ENCODE measurements at regions not wholly inside any gene's neighbourhood (a gene's known extent, or its start where the extent isn't known, plus 50 kb on each side); places are given as distances from the start of the nearest gene placed in this dataset.
A peak's percentile ranks its signal among the peaks of the same experiment; 100 is the strongest.

DNA sequence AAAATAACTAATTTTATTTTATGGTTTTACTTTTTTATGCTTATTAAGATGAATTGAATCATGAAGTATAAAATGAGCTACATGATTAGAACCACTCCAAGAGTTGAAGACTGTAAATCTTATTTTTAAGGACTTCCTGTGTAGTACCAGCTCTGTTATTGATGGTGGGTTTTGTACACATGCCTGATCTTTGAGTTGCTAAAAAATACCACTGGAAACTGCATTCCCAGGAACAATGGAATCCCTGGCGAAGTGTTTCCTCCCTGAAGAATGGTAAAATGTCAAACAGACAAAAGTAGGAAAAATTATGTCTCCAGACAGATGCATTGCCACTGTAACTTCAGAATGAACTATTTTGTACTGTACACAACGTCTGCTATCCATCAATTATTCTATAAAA lies 935.4 kb upstream of the TENM3 start:
- TF ChIP-seq, protein P1, sequence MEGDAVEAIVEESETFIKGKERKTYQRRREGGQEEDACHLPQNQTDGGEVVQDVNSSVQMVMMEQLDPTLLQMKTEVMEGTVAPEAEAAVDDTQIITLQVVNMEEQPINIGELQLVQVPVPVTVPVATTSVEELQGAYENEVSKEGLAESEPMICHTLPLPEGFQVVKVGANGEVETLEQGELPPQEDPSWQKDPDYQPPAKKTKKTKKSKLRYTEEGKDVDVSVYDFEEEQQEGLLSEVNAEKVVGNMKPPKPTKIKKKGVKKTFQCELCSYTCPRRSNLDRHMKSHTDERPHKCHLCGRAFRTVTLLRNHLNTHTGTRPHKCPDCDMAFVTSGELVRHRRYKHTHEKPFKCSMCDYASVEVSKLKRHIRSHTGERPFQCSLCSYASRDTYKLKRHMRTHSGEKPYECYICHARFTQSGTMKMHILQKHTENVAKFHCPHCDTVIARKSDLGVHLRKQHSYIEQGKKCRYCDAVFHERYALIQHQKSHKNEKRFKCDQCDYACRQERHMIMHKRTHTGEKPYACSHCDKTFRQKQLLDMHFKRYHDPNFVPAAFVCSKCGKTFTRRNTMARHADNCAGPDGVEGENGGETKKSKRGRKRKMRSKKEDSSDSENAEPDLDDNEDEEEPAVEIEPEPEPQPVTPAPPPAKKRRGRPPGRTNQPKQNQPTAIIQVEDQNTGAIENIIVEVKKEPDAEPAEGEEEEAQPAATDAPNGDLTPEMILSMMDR (IDR thresholded peaks at IDR 0.05; ENCODE audit: borderline replicate concordance, extremely low read depth, insufficient read depth): no peak
- Histone ChIP-seq H3K4me1 (ENCODE audit: control insufficient read depth in 2 of 3, insufficient read depth in 2 of 3, low read depth in 1 of 3, low read length in 3 of 3) (no peaks in the 10 kb centered on the region), H3K4me3 (ENCODE audit: low read length in 3 of 3) (no peak overlapping the region), H3K27me3 (ENCODE audit: control insufficient read depth, insufficient read depth, low read length) (no peaks in the 10 kb centered on the region), H3K9me3 (ENCODE audit: control insufficient read depth in 2 of 3, insufficient read depth in 1 of 3, low read length in 3 of 3) (no peaks in the 10 kb centered on the region), H3K9ac (ENCODE audit: low read length in 3 of 3) (no peak overlapping the region), H3K36me3 (ENCODE audit: control insufficient read depth in 2 of 3, insufficient read depth in 3 of 3, low read length in 3 of 3) (no peaks in the 10 kb centered on the region), H3K27ac (ENCODE audit: low read depth in 2 of 2, low read length in 2 of 2) (no peak overlapping the region)
- DNase-seq (peak in 1 of 5 donors; percentile 6), FAIRE-seq (no peak)
- intact Hi-C loops (cut with DNase I): no loop called here

DNA sequence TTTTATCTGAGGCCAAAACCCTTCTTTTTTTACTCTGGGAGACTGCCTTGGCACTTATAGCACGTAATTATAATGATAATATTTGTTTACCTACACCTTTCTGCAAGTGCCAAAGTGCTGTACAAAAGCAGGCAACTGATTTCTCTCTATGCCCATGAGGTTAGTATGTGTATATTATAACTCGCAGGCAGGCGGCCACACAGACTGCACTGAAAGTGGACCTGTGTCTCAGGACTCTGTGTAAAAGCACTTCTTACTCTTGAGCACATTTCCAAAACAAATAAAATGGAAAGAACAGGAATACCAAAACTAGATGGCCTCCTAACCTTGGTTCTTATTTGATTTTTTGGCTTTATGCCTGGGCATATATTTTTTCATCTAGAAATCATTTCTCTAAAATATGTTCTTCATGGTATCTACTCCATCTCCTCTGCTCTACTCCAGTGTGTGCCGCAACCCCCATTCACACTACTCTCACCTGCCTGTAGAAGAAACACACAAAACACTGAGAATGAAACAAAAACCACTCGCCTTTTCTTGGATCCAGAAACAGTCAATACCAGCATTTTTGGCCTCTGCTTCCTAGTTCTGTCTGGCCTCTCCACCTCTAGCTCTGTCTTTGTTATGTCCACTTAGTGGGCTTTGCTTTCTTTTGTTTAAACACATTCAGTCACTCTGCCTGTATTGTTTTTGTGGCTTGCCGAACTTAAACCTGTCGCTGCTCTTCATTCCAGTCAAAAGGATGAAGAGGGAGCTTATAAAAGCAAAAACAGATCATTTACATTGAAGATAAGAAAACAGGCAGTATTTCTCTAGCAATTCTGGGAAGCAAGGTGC lies 934.5 kb upstream of the TENM3 start:
- Histone ChIP-seq H3K9ac (ENCODE audit: low read length in 3 of 3) (no peak overlapping the region), H3K27me3 (ENCODE audit: control insufficient read depth, insufficient read depth, low read length) (no peaks in the 10 kb centered on the region), H3K27ac (ENCODE audit: low read depth in 2 of 2, low read length in 2 of 2) (no peak overlapping the region), H3K4me1 (ENCODE audit: control insufficient read depth in 2 of 3, insufficient read depth in 2 of 3, low read depth in 1 of 3, low read length in 3 of 3) (no peaks in the 10 kb centered on the region), H3K4me3 (ENCODE audit: low read length in 3 of 3) (no peak overlapping the region), H3K9me3 (ENCODE audit: control insufficient read depth in 2 of 3, insufficient read depth in 1 of 3, low read length in 3 of 3) (no peaks in the 10 kb centered on the region), H3K36me3 (ENCODE audit: control insufficient read depth in 2 of 3, insufficient read depth in 3 of 3, low read length in 3 of 3) (no peaks in the 10 kb centered on the region)
- FAIRE-seq (no peak), DNase-seq (no peak)
- intact Hi-C loops (cut with DNase I): no loop called here
- TF ChIP-seq, protein P1 (IDR thresholded peaks at IDR 0.05; ENCODE audit: borderline replicate concordance, extremely low read depth, insufficient read depth): no peak

DNA sequence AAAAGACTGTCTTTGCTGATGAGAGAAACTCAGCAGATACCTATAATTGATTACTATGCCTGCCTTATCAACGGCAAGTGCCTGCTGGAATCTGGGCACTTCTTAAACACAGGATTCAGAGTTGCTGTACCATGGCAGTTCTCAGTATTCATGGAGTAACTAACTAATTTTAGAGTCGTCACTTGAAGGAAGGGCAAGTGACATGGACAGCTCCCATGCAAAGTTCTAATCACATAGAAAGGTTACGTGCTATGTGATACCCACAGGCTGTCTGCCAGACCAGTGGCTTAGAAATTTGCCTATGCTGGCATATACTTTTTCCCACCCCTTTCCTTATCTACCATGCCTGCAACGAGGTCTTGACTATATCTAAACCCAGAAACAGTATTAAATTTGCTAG lies 931.1 kb upstream of the TENM3 start:
- no peak for FAIRE-seq
- H3K36me3 ChIP-seq (ENCODE audit: control insufficient read depth in 2 of 3, insufficient read depth in 3 of 3, low read length in 3 of 3): no peaks in the 10 kb centered on the region
- H3K4me1 ChIP-seq (ENCODE audit: control insufficient read depth in 2 of 3, insufficient read depth in 2 of 3, low read depth in 1 of 3, low read length in 3 of 3): no peaks in the 10 kb centered on the region
- no peak overlapping the region for H3K9ac ChIP-seq (ENCODE audit: low read length in 3 of 3)
- intact Hi-C loops (cut with DNase I): no loop called here
- DNase-seq: no peak
- no peaks in the 10 kb centered on the region for H3K27me3 ChIP-seq (ENCODE audit: control insufficient read depth, insufficient read depth, low read length)
- H3K9me3 ChIP-seq (ENCODE audit: control insufficient read depth in 2 of 3, insufficient read depth in 1 of 3, low read length in 3 of 3): no peaks in the 10 kb centered on the region
- no peak overlapping the region for H3K4me3 ChIP-seq (ENCODE audit: low read length in 3 of 3)
- H3K27ac ChIP-seq (ENCODE audit: low read depth in 2 of 2, low read length in 2 of 2): no peak overlapping the region
- TF ChIP-seq, protein P1 (IDR thresholded peaks at IDR 0.05; ENCODE audit: borderline replicate concordance, extremely low read depth, insufficient read depth): no peak

All from kidney (tissue), 13 donors.